Psoas muscle (tissue), 7 donors: ENCODE measurements at regions not wholly inside any gene's neighbourhood (a gene's known extent, or its start where the extent isn't known, plus 50 kb on each side); places are given as distances from the start of the nearest gene placed in this dataset.

Source experiments
- ATAC-seq, 4 donors: fragments of 200-7000 bp; cut with Tn5 transposase; one replicate each; pipeline ENCODE4 v1.9.1; 2020; ENCODE audit warnings: moderate library complexity in 3 of 4, mild to moderate bottlenecking in 2 of 4
- DNase-seq, 2 donors: peaks; one replicate each; pipeline ENCODE4 v3.0.0-alpha.2; 2020
- H3K27ac ChIP-seq: fragments of 200-600 bp; one replicate; pipeline ENCODE4 v1.8.0; 2022
- H3K27me3 ChIP-seq, 3 donors: fragments of 200-600 bp in 1 of 3; one replicate each; pipeline versions ENCODE4 v1.6.1 to v1.8.0; 2013 to 2022; ENCODE audit warnings: low read length in 2 of 3, mild to moderate bottlenecking in 2 of 3, moderate library complexity in 1 of 3; ENCODE audit not compliant: insufficient read depth in 3 of 3
- H3K36me3 ChIP-seq, 2 donors: fragments of 200-600 bp in 1 of 2; one replicate each; pipeline versions ENCODE4 v1.6.1 to v1.8.0; 2013 to 2022; ENCODE audit warnings: low read depth in 1 of 2, mild to moderate bottlenecking in 1 of 2, moderate library complexity in 1 of 2; ENCODE audit not compliant: insufficient read depth in 1 of 2
- H3K4me1 ChIP-seq: fragments of 200-600 bp; one replicate; pipeline ENCODE4 v1.8.0; 2022
- H3K4me3 ChIP-seq: fragments of 200-600 bp; one replicate; pipeline ENCODE4 v1.8.0; 2022; ENCODE audit warnings: mild to moderate bottlenecking
- H3K9me3 ChIP-seq: fragments of 200-600 bp; one replicate; pipeline ENCODE4 v1.8.0; 2022
- CTCF ChIP-seq: fragments of 200-600 bp; IDR thresholded peaks from one replicate; pipeline ENCODE4 v1.8.0; 2022; ENCODE audit warnings: antibody characterized with exemption
- WGBS, 3 donors: extraction: QIAGEN DNeasy Blood & Tissue Kit; methylation state at CpG; one replicate each; pipeline versions ENCODE4 v1.1.6 to v1.1.7; 2013; 5-methylcytosine and 5-hydroxymethylcytosine counted together
- intact Hi-C, 2 donors: fragments of 100-400 bp; cut with DNase I; formaldehyde crosslinking; loops; one replicate each; pipeline versions ENCODE4 v1.11.0 to v1.14.2; 2022
- donor health status: healthy with polysubstance abuse.
- donor health status: DM: no; HTN: no; CAD: no; lungs with moderate emphysema.
- donor health status: Bipolar disorder and iron deficiency.
- donor health status: healthy.
- donor health status: DM: yes; HTN: yes; CAD: no.
- donor health status: DM: no; HTN: no; CAD: no.
- donor health status: DM: yes; HTN: yes; CAD: no.

GRCh38 chr14:34003082-34003668 lies 52.3 kb upstream of the EGLN3 start:
- DNase-seq (no peak), ATAC-seq (no peak)
- WGBS, 3 donors: 54 to 78% (median 67%) methylated on average over 4 of the region's 4 CpGs
- TF ChIP-seq CTCF: no peak
- Histone ChIP-seq H3K27me3 (no peaks in the 10 kb centered on the region), H3K4me3 (no peak overlapping the region), H3K4me1 (no peaks in the 10 kb centered on the region), H3K36me3 (no peaks in the 10 kb centered on the region), H3K9me3 (no peaks in the 10 kb centered on the region), H3K27ac (no peak overlapping the region)
- intact Hi-C loops: no loop called here
